Prostate gland (tissue), 2 donors: ENCODE measurements at regions not wholly inside any gene's neighbourhood (a gene's known extent, or its start where the extent isn't known, plus 50 kb on each side); places are given as distances from the start of the nearest gene placed in this dataset.

ENCODE experiments used
- POLR2AphosphoS5 ChIP-seq: sonication (generic); formaldehyde crosslinking; IDR thresholded peaks from one replicate; pipeline ENCODE4 v1.6.1; 2017; ENCODE audit warnings: antibody characterized with exemption
- TF ChIP-seq, protein P1 (sequence below), 4 experiments: fragments of 200-600 bp in 2 of 4; fragments of 450-650 bp in 2 of 4; sonication (generic) in 2 of 4; IDR thresholded peaks; 1 replicate in 3 of 4; 2 replicates in 1 of 4; pipeline ENCODE4 v1.5.1; 2016 to 2019; ENCODE audit warnings: antibody characterized with exemption in 4 of 4, mild to moderate bottlenecking in 2 of 4, moderate library complexity in 2 of 4

DNA sequence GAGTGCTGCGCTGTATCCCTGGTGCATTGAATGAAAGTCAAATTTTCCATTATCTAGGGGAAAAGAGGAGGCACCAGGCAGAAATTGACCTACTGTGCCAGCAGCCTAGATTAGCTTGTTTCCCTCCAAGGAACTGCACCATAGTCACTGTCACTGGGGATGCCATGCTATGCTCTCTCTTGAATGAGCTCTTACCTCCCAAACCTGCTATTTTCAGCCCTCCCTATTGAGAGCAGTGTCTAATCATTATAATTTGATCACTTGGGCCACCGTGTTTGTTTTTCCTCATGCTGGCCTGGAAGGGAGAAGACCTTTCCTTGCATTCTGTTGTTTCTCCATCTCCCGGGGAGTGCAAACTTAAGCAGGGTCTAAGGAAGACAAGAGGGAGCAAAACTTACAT is 492.9 kb downstream of the SIPA1L2 start:
- TF ChIP-seq, protein P1, sequence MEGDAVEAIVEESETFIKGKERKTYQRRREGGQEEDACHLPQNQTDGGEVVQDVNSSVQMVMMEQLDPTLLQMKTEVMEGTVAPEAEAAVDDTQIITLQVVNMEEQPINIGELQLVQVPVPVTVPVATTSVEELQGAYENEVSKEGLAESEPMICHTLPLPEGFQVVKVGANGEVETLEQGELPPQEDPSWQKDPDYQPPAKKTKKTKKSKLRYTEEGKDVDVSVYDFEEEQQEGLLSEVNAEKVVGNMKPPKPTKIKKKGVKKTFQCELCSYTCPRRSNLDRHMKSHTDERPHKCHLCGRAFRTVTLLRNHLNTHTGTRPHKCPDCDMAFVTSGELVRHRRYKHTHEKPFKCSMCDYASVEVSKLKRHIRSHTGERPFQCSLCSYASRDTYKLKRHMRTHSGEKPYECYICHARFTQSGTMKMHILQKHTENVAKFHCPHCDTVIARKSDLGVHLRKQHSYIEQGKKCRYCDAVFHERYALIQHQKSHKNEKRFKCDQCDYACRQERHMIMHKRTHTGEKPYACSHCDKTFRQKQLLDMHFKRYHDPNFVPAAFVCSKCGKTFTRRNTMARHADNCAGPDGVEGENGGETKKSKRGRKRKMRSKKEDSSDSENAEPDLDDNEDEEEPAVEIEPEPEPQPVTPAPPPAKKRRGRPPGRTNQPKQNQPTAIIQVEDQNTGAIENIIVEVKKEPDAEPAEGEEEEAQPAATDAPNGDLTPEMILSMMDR (IDR thresholded peaks at IDR 0.05): no peak
- no peak for TF ChIP-seq POLR2AphosphoS5
